NCI-H2227 (cell line): ENCODE measurements at regions not wholly inside any gene's neighbourhood (a gene's known extent, or its start where the extent isn't known, plus 50 kb on each side); places are given as distances from the start of the nearest gene placed in this dataset.

Experiments
- DNase-seq: peaks from one replicate; lab custom pipeline; 2025; ENCODE audit not compliant: unreplicated experiment; lab: John Stamatoyannopoulos, UW

- peak; percentile 60 for DNase-seq
These were observed 195.4 kb upstream of the C14orf180 start for GRCh38 chr14:104383996-104384775.

GRCh38 chr14:104384776-104385071 is 194.8 kb upstream of the C14orf180 start:
- DNase-seq = no peak

GRCh38 chr14:104385111-104385510 is 194.5 kb upstream of the C14orf180 start:
- DNase-seq = peak; percentile 72

GRCh38 chr14:104385531-104386101 is 193.9 kb upstream of the C14orf180 start:
- DNase-seq = peak; percentile 39

GRCh38 chr14:104386151-104386841 is 193.3 kb upstream of the C14orf180 start:
- no peak for DNase-seq

GRCh38 chr14:104387022-104388010 is 192.2 kb upstream of the C14orf180 start:
- no peak for DNase-seq

- DNase-seq = no peak
These were observed 191.5 kb upstream of the C14orf180 start for GRCh38 chr14:104388011-104388521.

- DNase-seq = no peak
These were observed 190.8 kb upstream of the C14orf180 start for GRCh38 chr14:104388541-104389325.

GRCh38 chr14:104389326-104390220 is 190.0 kb upstream of the C14orf180 start:
- no peak for DNase-seq

- no peak for DNase-seq
These were observed 189.2 kb upstream of the C14orf180 start for GRCh38 chr14:104390221-104390931.

GRCh38 chr14:104390941-104391901 is 188.3 kb upstream of the C14orf180 start:
- no peak for DNase-seq

GRCh38 chr14:104392001-104392395 is 187.6 kb upstream of the C14orf180 start:
- no peak for DNase-seq

- DNase-seq = no peak
These were observed 187.0 kb upstream of the C14orf180 start for GRCh38 chr14:104392396-104393198.

- no peak for DNase-seq
These were observed 186.2 kb upstream of the C14orf180 start for GRCh38 chr14:104393199-104393897.

- no peak for DNase-seq
These were observed 185.6 kb upstream of the C14orf180 start for GRCh38 chr14:104393898-104394381.

GRCh38 chr14:104394409-104394851 is 185.1 kb upstream of the C14orf180 start:
- DNase-seq = no peak
